IMR-90 (cell line): ENCODE measurements at regions not wholly inside any gene's neighbourhood (a gene's known extent, or its start where the extent isn't known, plus 50 kb on each side); places are given as distances from the start of the nearest gene placed in this dataset.

Experiments
- ATAC-seq: fragments of 200-7000 bp; cut with Tn5 transposase; 2 replicates; pipeline ENCODE4 v1.9.1; 2020; ENCODE audit warnings: low read depth, mild to moderate bottlenecking, moderate library complexity
- BruUV-seq: library from RNA; stranded (reverse); fragments of 400-500 nt; replicated peaks from 2 replicates; lab custom pipeline; 2021; lab: Mats Ljungman, UMichigan
- CTCF ChIA-PET: fragments of 300-600 bp; formaldehyde crosslinking; extraction: SDS; loops from one replicate; lab custom pipeline; 2021; ENCODE audit warnings: antibody characterized with exemption; lab: Yijun Ruan, JAX
- POLR2A ChIA-PET: fragments of 300-600 bp; sonication (Branson Sonifier 250); formaldehyde crosslinking; loops from one replicate; lab custom pipeline; 2022; ENCODE audit warnings: antibody characterized with exemption; ENCODE audit not compliant: unreplicated experiment; lab: Charles Lee
- DNase-seq: peaks from one replicate; pipeline ENCODE4 v3.0.0; 2013
- H2AFZ ChIP-seq: replicated peaks from 2 replicates; pipeline ENCODE3; 2013; ENCODE audit warnings: low read length, mild to moderate bottlenecking; ENCODE audit not compliant: poor library complexity
- H2AK5ac ChIP-seq: 2 replicates; pipeline ENCODE4 v1.6.1; 2013; ENCODE audit warnings: low read depth, low read length, inconsistent platforms
- H2AK9ac ChIP-seq: replicated peaks from 2 replicates; pipeline ENCODE3; 2013; ENCODE audit warnings: mild to moderate bottlenecking, low read depth, low read length, moderate library complexity; ENCODE audit not compliant: poor library complexity
- H2BK120ac ChIP-seq: 2 replicates; pipeline ENCODE4 v1.6.1; 2013; ENCODE audit warnings: low read depth, low read length, inconsistent platforms
- H2BK15ac ChIP-seq: 3 replicates; pipeline ENCODE4 v1.6.1; 2013; ENCODE audit warnings: low read depth, low read length, inconsistent platforms
- H2BK20ac ChIP-seq: 2 replicates; pipeline ENCODE4 v1.6.1; 2013; ENCODE audit warnings: low read depth, mild to moderate bottlenecking, inconsistent platforms, low read length, moderate library complexity
- H2BK5ac ChIP-seq: 2 replicates; pipeline ENCODE4 v1.6.1; 2013; ENCODE audit warnings: mild to moderate bottlenecking, low read depth, low read length, inconsistent platforms; ENCODE audit not compliant: poor library complexity, severe bottlenecking
- H3K14ac ChIP-seq: replicated peaks from 2 replicates; pipeline ENCODE4 v1.6.1; 2013; ENCODE audit warnings: low read depth, low read length, inconsistent platforms
- H3K18ac ChIP-seq: 2 replicates; pipeline ENCODE4 v1.6.1; 2013; ENCODE audit warnings: low read depth, low read length, control low read depth
- H3K23ac ChIP-seq: 2 replicates; pipeline ENCODE4 v1.6.1; 2013; ENCODE audit warnings: low read depth, low read length, inconsistent platforms
- H3K27ac ChIP-seq: 2 replicates; pipeline ENCODE4 v1.5.1; 2013; ENCODE audit warnings: mild to moderate bottlenecking, control low read depth, low read length; ENCODE audit not compliant: insufficient read depth
- H3K27me3 ChIP-seq: 2 replicates; pipeline ENCODE4 v1.6.1; 2013; ENCODE audit warnings: low read length; ENCODE audit not compliant: control insufficient read depth, insufficient read depth
- H3K36me3 ChIP-seq: 2 replicates; pipeline ENCODE4 v1.6.1; 2013; ENCODE audit warnings: low read length, mixed read lengths; ENCODE audit not compliant: control insufficient read depth, insufficient read depth
- H3K4ac ChIP-seq: 2 replicates; pipeline ENCODE4 v1.6.1; 2013; ENCODE audit warnings: low read depth, low read length, inconsistent platforms
- H3K4me1 ChIP-seq: 2 replicates; pipeline ENCODE4 v1.6.1; 2013; ENCODE audit warnings: low read length, mixed read lengths; ENCODE audit not compliant: control insufficient read depth, insufficient read depth
- H3K4me2 ChIP-seq: 2 replicates; pipeline ENCODE4 v1.6.1; 2013; ENCODE audit warnings: low read depth, mild to moderate bottlenecking, control low read depth, low read length, moderate library complexity
- H3K4me3 ChIP-seq: 2 replicates; pipeline ENCODE4 v1.5.1; 2013; ENCODE audit warnings: low read depth, mild to moderate bottlenecking, control low read depth, low read length, moderate library complexity; ENCODE audit not compliant: insufficient read depth
- H3K56ac ChIP-seq: 2 replicates; pipeline ENCODE4 v1.6.1; 2013; ENCODE audit warnings: low read length, inconsistent platforms; ENCODE audit not compliant: insufficient read depth; ENCODE audit errors: extremely low read depth
- H3K79me1 ChIP-seq, 2 experiments: 2 replicates each; pipeline ENCODE4 v1.6.1; 2013; ENCODE audit warnings: low read length in 2 of 2, inconsistent platforms in 1 of 2, low read depth in 1 of 2
- H3K9ac ChIP-seq: 2 replicates; pipeline ENCODE4 v1.6.1; 2013; ENCODE audit warnings: low read depth, low read length, control low read depth
- H3K9me1 ChIP-seq: 2 replicates; pipeline ENCODE4 v1.6.1; 2013; ENCODE audit warnings: low read length, inconsistent platforms; ENCODE audit not compliant: insufficient read depth
- H3K9me3 ChIP-seq: 2 replicates; pipeline ENCODE4 v1.6.1; 2013; ENCODE audit warnings: low read length; ENCODE audit not compliant: control insufficient read depth, insufficient read depth
- H4K20me1 ChIP-seq: 2 replicates; pipeline ENCODE4 v1.6.1; 2013; ENCODE audit warnings: low read length, inconsistent platforms; ENCODE audit not compliant: insufficient read depth
- H4K5ac ChIP-seq: 2 replicates; pipeline ENCODE4 v1.6.1; 2013; ENCODE audit warnings: mild to moderate bottlenecking, low read depth, low read length, control low read depth
- H4K8ac ChIP-seq, 2 experiments: 2 replicates each; pipeline ENCODE4 v1.6.1; 2013; ENCODE audit warnings: low read depth in 2 of 2, low read length in 2 of 2, control low read depth in 1 of 2, inconsistent platforms in 1 of 2
- H4K91ac ChIP-seq: 2 replicates; pipeline ENCODE4 v1.6.1; 2013; ENCODE audit warnings: low read depth, low read length, inconsistent platforms; ENCODE audit not compliant: insufficient read depth
- CEBPB ChIP-seq: IDR thresholded peaks from 2 replicates; pipeline ENCODE4 v1.6.1; 2012; ENCODE audit warnings: low read depth, low read length, improper control_type of control experiment
- USF2 ChIP-seq: fragments of 150-350 bp; IDR thresholded peaks from 2 replicates; pipeline ENCODE4 v1.6.1; 2017; ENCODE audit warnings: mild to moderate bottlenecking, antibody characterized with exemption, low read length, low read depth
- dilution Hi-C: fragments of 300-500 bp; cut with HindIII; formaldehyde crosslinking; loops from one replicate; pipeline ENCODE4 v1.14.3; 2018; ENCODE audit warnings: low sequenced_read_pairs; ENCODE audit not compliant: unreplicated experiment
- in situ Hi-C: fragments of 300-500 bp; cut with MboI; formaldehyde crosslinking; loops from 3 replicates; pipeline ENCODE4 v1.14.3; 2019; ENCODE audit warnings: low sequenced_read_pairs, inconsistent platforms, mixed read lengths
- intact Hi-C: fragments of 100-400 bp; cut with micrococcal nuclease; formaldehyde crosslinking; loops from 2 replicates; pipeline ENCODE4 v1.10.0; 2022

DNA sequence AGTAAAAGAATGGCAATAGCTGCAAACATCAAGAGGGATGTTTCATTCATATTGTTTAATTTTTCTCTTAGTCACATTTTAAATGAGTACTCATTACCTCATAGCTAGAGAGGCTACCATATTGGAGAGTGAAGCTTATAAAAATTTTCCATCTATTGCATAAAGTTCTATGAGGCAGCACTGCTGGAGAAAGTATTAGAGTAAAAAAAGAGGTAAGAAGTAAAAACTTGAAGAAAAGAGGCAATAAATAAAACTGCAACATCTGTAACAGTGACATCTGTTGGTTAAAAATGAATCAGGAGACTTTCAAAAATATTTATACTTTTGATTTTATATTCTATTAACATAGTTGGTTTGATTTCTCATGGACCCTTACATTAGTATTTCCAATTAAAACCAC lies 284.5 kb upstream of the SEMA3D start:
- TF ChIP-seq USF2 (no peak), CEBPB (0 out of 2 replicates have a peak, but pooled peaks have one; percentile 27)
- no peak overlapping the region for H2AFZ ChIP-seq
- in situ Hi-C loops = no loop called here
- H3K23ac ChIP-seq = no peak overlapping the region
- no peaks in the 10 kb centered on the region for H3K27me3 ChIP-seq
- BruUV-seq = no TSS peak
- no peak overlapping the region for H3K4ac ChIP-seq
- ChIA-PET POLR2A (no interaction called here), CTCF (interaction anchor here (0.7 to 1.1 kb wide), 2 partner anchors 19 to 82 kb away, joined by 3 to 5 read pairs; no protein-coding TSS in a partner anchor)
- H4K5ac ChIP-seq = no peak overlapping the region
- no peaks in the 10 kb centered on the region for H3K36me3 ChIP-seq
- H2BK20ac ChIP-seq = no peak overlapping the region
- ATAC-seq = peak; percentile 48
- 0 out of 2 replicates have a peak, but pooled peaks cover 4% of the 10 kb centered on the region for H3K9me1 ChIP-seq
- H3K14ac ChIP-seq = no peak overlapping the region
- intact Hi-C loops = loop anchor here (5.0 kb wide), 1 partner anchor 281 kb away; no protein-coding TSS in a partner anchor
- H3K4me2 ChIP-seq = peak overlapping the region; percentile 46
- H3K18ac ChIP-seq = no peak overlapping the region
- peak; percentile 40 for DNase-seq
- H3K4me3 ChIP-seq = no peak overlapping the region
- no peak overlapping the region for H3K56ac ChIP-seq
- no peaks in the 10 kb centered on the region for H3K9me3 ChIP-seq
- no peak overlapping the region for H2BK120ac ChIP-seq
- H4K20me1 ChIP-seq = no peaks in the 10 kb centered on the region
- H3K9ac ChIP-seq = no peak overlapping the region
- H2BK5ac ChIP-seq = peak overlapping the region; percentile 47
- no peak overlapping the region for H4K8ac ChIP-seq
- no peak overlapping the region for H4K91ac ChIP-seq
- H3K4me1 ChIP-seq = no peaks in the 10 kb centered on the region
- no peaks in the 10 kb centered on the region for H3K79me1 ChIP-seq
- H2BK15ac ChIP-seq = no peak overlapping the region
- dilution Hi-C loops = no loop called here
- no peak overlapping the region for H2AK9ac ChIP-seq
- no peak overlapping the region for H2AK5ac ChIP-seq
- no peak overlapping the region for H3K27ac ChIP-seq
